Mesenchymal stem cell (in vitro differentiated cells and primary cell): ENCODE measurements at regions not wholly inside any gene's neighbourhood (a gene's known extent, or its start where the extent isn't known, plus 50 kb on each side); places are given as distances from the start of the nearest gene placed in this dataset.
A peak's percentile ranks its signal among the peaks of the same experiment; 100 is the strongest.

Experiments used
- DNase-seq: peaks from one replicate; pipeline ENCODE4 v3.0.0-alpha.2; 2013
- H2AFZ ChIP-seq: one replicate; pipeline ENCODE4 v1.6.1; 2013; ENCODE audit warnings: low read depth, mild to moderate bottlenecking, control low read depth, inconsistent platforms, low read length, moderate library complexity
- H2AK5ac ChIP-seq: 2 replicates; pipeline ENCODE4 v1.6.1; 2013; ENCODE audit warnings: low read length, moderate library complexity, mild to moderate bottlenecking, inconsistent platforms; ENCODE audit not compliant: severe bottlenecking
- H2BK120ac ChIP-seq: one replicate; pipeline ENCODE4 v1.6.1; 2013; ENCODE audit warnings: low read depth, mild to moderate bottlenecking, inconsistent platforms, low read length, moderate library complexity
- H2BK12ac ChIP-seq, 2 experiments: one replicate each; pipeline ENCODE4 v1.6.1; 2013; ENCODE audit warnings: inconsistent platforms in 2 of 2, low read length in 2 of 2, mild to moderate bottlenecking in 2 of 2, moderate library complexity in 2 of 2, control low read depth in 1 of 2
- H2BK15ac ChIP-seq: one replicate; pipeline ENCODE4 v1.6.1; 2013; ENCODE audit warnings: mild to moderate bottlenecking, low read depth, inconsistent platforms; ENCODE audit not compliant: poor library complexity, severe bottlenecking
- H2BK5ac ChIP-seq: 2 replicates; pipeline ENCODE4 v1.6.1; 2013; ENCODE audit warnings: low read depth, mild to moderate bottlenecking, low read length, control low read depth, inconsistent platforms; ENCODE audit not compliant: poor library complexity, severe bottlenecking
- H3K14ac ChIP-seq, 2 experiments: one replicate each; pipeline ENCODE4 v1.6.1; 2013; ENCODE audit warnings: inconsistent platforms in 2 of 2, low read length in 2 of 2, control low read depth in 1 of 2, mild to moderate bottlenecking in 1 of 2, moderate library complexity in 1 of 2
- H3K18ac ChIP-seq, 2 experiments: one replicate each; pipeline ENCODE4 v1.6.1; 2013; ENCODE audit warnings: inconsistent platforms in 2 of 2, low read length in 2 of 2, control low read depth in 1 of 2, low read depth in 1 of 2, mild to moderate bottlenecking in 1 of 2
- H3K23ac ChIP-seq, 2 experiments: one replicate each; pipeline ENCODE4 v1.6.1; 2013; ENCODE audit warnings: inconsistent platforms in 2 of 2, low read length in 2 of 2, mild to moderate bottlenecking in 2 of 2, moderate library complexity in 2 of 2, control low read depth in 1 of 2
- H3K27ac ChIP-seq: 2 replicates; pipeline ENCODE4 v1.5.1; 2013; ENCODE audit warnings: mild to moderate bottlenecking, moderate library complexity, low read length, control low read depth, inconsistent platforms; ENCODE audit not compliant: poor library complexity, severe bottlenecking
- H3K27me3 ChIP-seq, 2 experiments: 2 replicates each; pipeline versions ENCODE4 v1.6.1 to v1.7.0; 2013; ENCODE audit warnings: low read length in 2 of 2, mild to moderate bottlenecking in 2 of 2, moderate library complexity in 2 of 2, control low read depth in 1 of 2, inconsistent platforms in 1 of 2; ENCODE audit not compliant: control insufficient read depth in 1 of 2, insufficient read depth in 1 of 2
- H3K36me3 ChIP-seq, 2 experiments: 2 replicates each; pipeline versions ENCODE4 v1.6.1 to v1.7.0; 2013; ENCODE audit warnings: low read length in 2 of 2, control low read depth in 1 of 2, inconsistent platforms in 1 of 2, low read depth in 1 of 2, mild to moderate bottlenecking in 1 of 2; ENCODE audit not compliant: insufficient read depth in 2 of 2, control insufficient read depth in 1 of 2
- H3K4ac ChIP-seq, 2 experiments: one replicate each; pipeline ENCODE4 v1.6.1; 2013; ENCODE audit warnings: inconsistent platforms in 2 of 2, low read length in 2 of 2, mild to moderate bottlenecking in 2 of 2, moderate library complexity in 2 of 2, control low read depth in 1 of 2, low read depth in 1 of 2
- H3K4me1 ChIP-seq: 2 replicates; pipeline ENCODE4 v1.6.1; 2013; ENCODE audit warnings: low read depth, low read length, control low read depth; ENCODE audit not compliant: control insufficient read depth, insufficient read depth
- H3K4me2 ChIP-seq: 2 replicates; pipeline ENCODE4 v1.6.1; 2013; ENCODE audit warnings: low read length, mild to moderate bottlenecking, inconsistent platforms; ENCODE audit not compliant: poor library complexity, severe bottlenecking
- H3K4me3 ChIP-seq, 2 experiments: 2 replicates each; pipeline versions ENCODE4 v1.5.1 to v1.7.0; 2013; ENCODE audit warnings: low read length in 2 of 2, mild to moderate bottlenecking in 2 of 2, control low read depth in 1 of 2, low read depth in 1 of 2; ENCODE audit not compliant: insufficient read depth in 1 of 2
- H3K79me1 ChIP-seq: replicated peaks from 2 replicates; pipeline ENCODE4 v1.6.1; 2013; ENCODE audit warnings: mild to moderate bottlenecking, control low read depth, low read length, inconsistent platforms; ENCODE audit not compliant: poor library complexity, severe bottlenecking
- H3K9ac ChIP-seq: 2 replicates; pipeline ENCODE4 v1.7.0; 2013; ENCODE audit warnings: mild to moderate bottlenecking, low read length, moderate library complexity
- H3K9me3 ChIP-seq: 2 replicates; pipeline ENCODE4 v1.7.0; 2013; ENCODE audit warnings: mild to moderate bottlenecking, low read length; ENCODE audit not compliant: control insufficient read depth
- H4K8ac ChIP-seq: one replicate; pipeline ENCODE4 v1.6.1; 2013; ENCODE audit warnings: inconsistent platforms, mild to moderate bottlenecking, low read length, moderate library complexity
- H4K91ac ChIP-seq: one replicate; pipeline ENCODE4 v1.6.1; 2013; ENCODE audit warnings: mild to moderate bottlenecking, low read length, inconsistent platforms
- WGBS: methylation state at CpG from one replicate; pipeline ENCODE4 v1.1.7; 2013; ENCODE audit warnings: mixed read lengths; 5-methylcytosine and 5-hydroxymethylcytosine counted together

- Histone ChIP-seq H3K4ac (no peak overlapping the region), H3K9ac (no peak overlapping the region), H3K9me3 (peaks cover 3% of the 10 kb centered on the region)
These were observed 672.1 kb downstream of the EFNB2 start for GRCh38 chr13:105863300-105863920.

GRCh38 chr13:105848494-105848893 lies 687.0 kb downstream of the EFNB2 start:
- WGBS, result 97% methylated on average over 11 of the region's 11 CpGs
- H3K27me3 ChIP-seq, result no peaks in the 10 kb centered on the region
- H4K8ac ChIP-seq, result peak overlapping the region; percentile 43
- no peak overlapping the region for H3K4me2 ChIP-seq
- no peak overlapping the region for H3K4me3 ChIP-seq
- H2BK15ac ChIP-seq, result no peak overlapping the region
- H2AK5ac ChIP-seq, result no peak overlapping the region
- no peaks in the 10 kb centered on the region for H3K79me1 ChIP-seq
- H3K18ac ChIP-seq, result no peak overlapping the region
- no peak for DNase-seq
- H3K27ac ChIP-seq, result no peak overlapping the region
- H3K4me1 ChIP-seq, result no peaks in the 10 kb centered on the region
- no peak overlapping the region for H3K23ac ChIP-seq
- H3K36me3 ChIP-seq, result no peaks in the 10 kb centered on the region
- no peak overlapping the region for H2AFZ ChIP-seq
- no peaks in the 10 kb centered on the region for H3K9me3 ChIP-seq
- no peak overlapping the region for H3K4ac ChIP-seq
- no peak overlapping the region for H4K91ac ChIP-seq
- H2BK120ac ChIP-seq, result no peak overlapping the region
- H2BK5ac ChIP-seq, result no peak overlapping the region
- no peak overlapping the region for H2BK12ac ChIP-seq
- H3K14ac ChIP-seq, result no peak overlapping the region
- H3K9ac ChIP-seq, result no peak overlapping the region

More at GRCh38 chr13:105863300-105863920, 672.1 kb downstream of the EFNB2 start:
- Histone ChIP-seq H3K18ac (no peak overlapping the region), H3K27me3 (no peaks in the 10 kb centered on the region), H3K36me3 (no peaks in the 10 kb centered on the region), H3K23ac (no peak overlapping the region), H3K4me1 (no peaks in the 10 kb centered on the region), H4K91ac (no peak overlapping the region), H2BK15ac (no peak overlapping the region), H2BK12ac (no peak overlapping the region), H2AK5ac (no peak overlapping the region), H4K8ac (no peak overlapping the region), H2BK5ac (no peak overlapping the region), H3K27ac (no peak overlapping the region), H3K4me2 (no peak overlapping the region), H3K14ac (no peak overlapping the region), H2AFZ (no peak overlapping the region), H3K79me1 (no peaks in the 10 kb centered on the region), H2BK120ac (no peak overlapping the region), H3K4me3 (no peak overlapping the region)
- DNase-seq, result no peak
- WGBS, result 100% methylated on average over 2 of the region's 5 CpGs

- no peak overlapping the region for H2BK15ac ChIP-seq
- H2BK120ac ChIP-seq, result no peak overlapping the region
- no peak overlapping the region for H4K8ac ChIP-seq
- H3K18ac ChIP-seq, result no peak overlapping the region
- H2BK12ac ChIP-seq, result no peak overlapping the region
- H3K9ac ChIP-seq, result no peak overlapping the region
- no peaks in the 10 kb centered on the region for H3K4me1 ChIP-seq
- H3K9me3 ChIP-seq, result no peaks in the 10 kb centered on the region
- H3K4me2 ChIP-seq, result no peak overlapping the region
- H2BK5ac ChIP-seq, result no peak overlapping the region
- no peak overlapping the region for H3K4ac ChIP-seq
- H3K27me3 ChIP-seq, result no peaks in the 10 kb centered on the region
- DNase-seq, result peak; percentile 1
- H3K27ac ChIP-seq, result no peak overlapping the region
- WGBS, result 27% methylated on average over 6 of the region's 8 CpGs
- H3K36me3 ChIP-seq, result no peaks in the 10 kb centered on the region
- H3K14ac ChIP-seq, result no peak overlapping the region
- H3K4me3 ChIP-seq, result no peak overlapping the region
- H2AFZ ChIP-seq, result no peak overlapping the region
- no peak overlapping the region for H4K91ac ChIP-seq
- H2AK5ac ChIP-seq, result no peak overlapping the region
- no peaks in the 10 kb centered on the region for H3K79me1 ChIP-seq
- H3K23ac ChIP-seq, result no peak overlapping the region
These were observed 687.8 kb downstream of the EFNB2 start for GRCh38 chr13:105847527-105848291.

- no peak overlapping the region for H3K4me2 ChIP-seq
- H3K9ac ChIP-seq, result no peak overlapping the region
- H3K4me1 ChIP-seq, result no peaks in the 10 kb centered on the region
- H3K23ac ChIP-seq, result no peak overlapping the region
- no peaks in the 10 kb centered on the region for H3K36me3 ChIP-seq
- DNase-seq, result no peak
- H3K27me3 ChIP-seq, result no peaks in the 10 kb centered on the region
- 100% methylated on average over 1 of the region's 1 CpG for WGBS
- no peak overlapping the region for H2AK5ac ChIP-seq
- no peaks in the 10 kb centered on the region for H3K79me1 ChIP-seq
- no peaks in the 10 kb centered on the region for H3K9me3 ChIP-seq
- H4K8ac ChIP-seq, result no peak overlapping the region
- no peak overlapping the region for H3K4me3 ChIP-seq
- H2BK5ac ChIP-seq, result no peak overlapping the region
- no peak overlapping the region for H2BK15ac ChIP-seq
- no peak overlapping the region for H2BK120ac ChIP-seq
- H3K18ac ChIP-seq, result no peak overlapping the region
- H3K14ac ChIP-seq, result no peak overlapping the region
- H3K4ac ChIP-seq, result no peak overlapping the region
- no peak overlapping the region for H4K91ac ChIP-seq
- no peak overlapping the region for H2BK12ac ChIP-seq
- H2AFZ ChIP-seq, result no peak overlapping the region
- no peak overlapping the region for H3K27ac ChIP-seq
These were observed 688.5 kb downstream of the EFNB2 start for GRCh38 chr13:105846923-105847322.
